ENCODE measurements at regions not wholly inside any gene's neighbourhood (a gene's known extent, or its start where the extent isn't known, plus 50 kb on each side); places are given as distances from the start of the nearest gene placed in this dataset.
A peak's percentile ranks its signal among the peaks of the same experiment; 100 is the strongest.

DNA sequence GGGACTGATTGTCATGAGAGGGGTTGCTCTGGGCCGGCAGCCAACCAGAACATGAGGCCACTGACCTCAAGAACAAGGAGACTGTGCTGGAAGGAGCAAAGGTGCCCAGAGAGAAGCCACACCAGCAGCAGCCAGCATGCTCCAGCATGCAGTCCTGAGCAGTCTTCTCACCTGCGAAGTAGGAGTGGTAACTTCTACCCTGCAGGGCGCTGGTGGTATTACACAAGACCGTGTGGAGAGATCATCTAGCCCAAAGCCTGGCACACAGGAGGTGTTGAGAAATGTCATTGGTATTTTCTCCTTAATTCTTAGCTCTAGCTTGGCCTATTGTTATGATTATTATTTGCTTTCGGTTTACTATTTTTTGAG lies 132.7 kb downstream of the TSN start:
- TF ChIP-seq, protein P1, sequence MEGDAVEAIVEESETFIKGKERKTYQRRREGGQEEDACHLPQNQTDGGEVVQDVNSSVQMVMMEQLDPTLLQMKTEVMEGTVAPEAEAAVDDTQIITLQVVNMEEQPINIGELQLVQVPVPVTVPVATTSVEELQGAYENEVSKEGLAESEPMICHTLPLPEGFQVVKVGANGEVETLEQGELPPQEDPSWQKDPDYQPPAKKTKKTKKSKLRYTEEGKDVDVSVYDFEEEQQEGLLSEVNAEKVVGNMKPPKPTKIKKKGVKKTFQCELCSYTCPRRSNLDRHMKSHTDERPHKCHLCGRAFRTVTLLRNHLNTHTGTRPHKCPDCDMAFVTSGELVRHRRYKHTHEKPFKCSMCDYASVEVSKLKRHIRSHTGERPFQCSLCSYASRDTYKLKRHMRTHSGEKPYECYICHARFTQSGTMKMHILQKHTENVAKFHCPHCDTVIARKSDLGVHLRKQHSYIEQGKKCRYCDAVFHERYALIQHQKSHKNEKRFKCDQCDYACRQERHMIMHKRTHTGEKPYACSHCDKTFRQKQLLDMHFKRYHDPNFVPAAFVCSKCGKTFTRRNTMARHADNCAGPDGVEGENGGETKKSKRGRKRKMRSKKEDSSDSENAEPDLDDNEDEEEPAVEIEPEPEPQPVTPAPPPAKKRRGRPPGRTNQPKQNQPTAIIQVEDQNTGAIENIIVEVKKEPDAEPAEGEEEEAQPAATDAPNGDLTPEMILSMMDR (IDR thresholded peaks at IDR 0.05) = peak in 3 of 6 experiments; percentile 7 to 30 (median 23)
- no peak for TF ChIP-seq POLR2A (IDR thresholded peaks at IDR 0.05)

Data from Peyer's patch (tissue), 4 donors.